ENCODE measurements at regions not wholly inside any gene's neighbourhood (a gene's known extent, or its start where the extent isn't known, plus 50 kb on each side); places are given as distances from the start of the nearest gene placed in this dataset.

- ChIA-PET CTCF (interaction anchor here (1.4 to 1.6 kb wide), 2 partner anchors 11 to 38 kb away, joined by 4 to 5 read pairs; no protein-coding TSS in a partner anchor), RAD21 (ENCODE audit: unreplicated experiment) (interaction anchor here (0.5 to 3.2 kb wide), 4 partner anchors 11 to 874 kb away, joined by 3 to 16 read pairs (median 8); no protein-coding TSS in a partner anchor), POLR2A (interaction anchor here (0.6 to 1.2 kb wide), 2 partner anchors 11 to 79 kb away, joined by 3 to 4 read pairs; no protein-coding TSS in a partner anchor), SMC1A (ENCODE audit: uncharacterized antibody, unreplicated experiment) (interaction anchor here (0.8 to 3.2 kb wide), 8 partner anchors 9 to 96 kb away, joined by 3 to 13 read pairs (median 3); no protein-coding TSS in a partner anchor)
- intact Hi-C loops (cut with micrococcal nuclease; ENCODE audit: unreplicated experiment) (loop anchor here (5.0 to 10.0 kb wide), 2 partner anchors 112 to 229 kb away; partner anchors contain the start of gene NCOR2), in situ Hi-C loops (cut with MboI) (no loop called here)
- Histone ChIP-seq H3K9me3 (replicated peaks; ENCODE audit: control insufficient read depth, insufficient read depth, low read length) (no peaks in the 10 kb centered on the region), H3K4me3 (no peak overlapping the region), H3K27ac (ENCODE audit: control insufficient read depth, insufficient read depth) (peak overlapping the region; percentile 29), H3K9ac (ENCODE audit: control insufficient read depth, insufficient read depth, low read length) (no peak overlapping the region; the same call in 1 of the 2 replicates), H3K27me3 (replicated peaks in 1 of 2; ENCODE audit: control insufficient read depth in 2 of 2, insufficient read depth in 2 of 2, low read length in 1 of 2) (no peaks in the 10 kb centered on the region), H4K20me1 (ENCODE audit: control insufficient read depth, insufficient read depth) (no peaks in the 10 kb centered on the region), H3K4me2 (ENCODE audit: control insufficient read depth, insufficient read depth) (peak overlapping the region; percentile 95), H3K4me1 (ENCODE audit: control insufficient read depth, insufficient read depth, low read length) (peaks cover 55% of the 10 kb centered on the region), H3K79me2 (ENCODE audit: control insufficient read depth, insufficient read depth, low read length) (peaks cover 50% of the 10 kb centered on the region), H3K36me3 (ENCODE audit: control insufficient read depth in 2 of 2, insufficient read depth in 2 of 2, low read length in 1 of 2) (peaks cover 14 to 27% of the 10 kb centered on the region in 2 experiments; a peak in 3 of 4 replicates), H2AFZ (ENCODE audit: control insufficient read depth, low read depth, low read length) (no peak overlapping the region)
- WGBS (ENCODE audit: insufficient coverage, insufficient replicate concordance, low lambda C conversion rate, missing lambda C conversion rate) = 84% methylated on average over 9 of the region's 9 CpGs
- no TSS peak for BruUV-seq (replicated peaks)
- no peak for FAIRE-seq
- no peak for ATAC-seq
- TF ChIP-seq NR2C2 (IDR thresholded peaks at IDR 0.05; ENCODE audit: borderline replicate concordance, control insufficient read depth, insufficient read length, low read depth) = no peak
- no peak for TF ChIP-seq USF1 (IDR thresholded peaks at IDR 0.05; ENCODE audit: borderline replicate concordance, extremely low read length, insufficient read depth, low read depth, low read length)
- TF ChIP-seq USF2 (IDR thresholded peaks at IDR 0.05; ENCODE audit: borderline replicate concordance, low read depth, low read length) = no peak
- TF ChIP-seq GABPA (IDR thresholded peaks at IDR 0.05; ENCODE audit: low read depth) = no peak
- no peak for TF ChIP-seq MLLT1 (IDR thresholded peaks at IDR 0.05)
- TF ChIP-seq JUND (IDR thresholded peaks at IDR 0.05; ENCODE audit: low read depth, low read length) = no peak
- TF ChIP-seq MTA3 (IDR thresholded peaks at IDR 0.05; ENCODE audit: borderline replicate concordance, low read length) = no peak
- no peak for TF ChIP-seq NFIC (IDR thresholded peaks at IDR 0.05; ENCODE audit: low read depth, low read length)
- DNase-seq (ENCODE audit: low read depth, low spot score) = no peak
Observed at GRCh38 chr12:124455336-124455735, 112.1 kb downstream of the NCOR2 start.

Data from GM12878 (cell line).